ENCODE measurements at regions not wholly inside any gene's neighbourhood (a gene's known extent, or its start where the extent isn't known, plus 50 kb on each side); places are given as distances from the start of the nearest gene placed in this dataset.

- Histone ChIP-seq H3K4me3 (ENCODE audit: low read depth, low read length) (no peak overlapping the region), H2BK120ac (ENCODE audit: insufficient read depth, low read length, poor library complexity) (no peak overlapping the region), H3K18ac (ENCODE audit: low read length) (no peak overlapping the region), H2AFZ (ENCODE audit: insufficient read depth, low read length, poor library complexity) (no peak overlapping the region), H3K23ac (ENCODE audit: low read length) (no peak overlapping the region), H3K4me2 (ENCODE audit: low read length) (no peak overlapping the region), H3K79me1 (ENCODE audit: low read length) (peaks cover 12% of the 10 kb centered on the region), H4K8ac (ENCODE audit: low read depth, low read length) (no peak overlapping the region), H3K36me3 (ENCODE audit: control insufficient read depth in 1 of 2, insufficient read depth in 2 of 2, low read length in 2 of 2) (no peaks in the 10 kb centered on the region), H3K14ac (ENCODE audit: low read length) (no peak overlapping the region), H3K4me1 (ENCODE audit: control insufficient read depth in 1 of 2, insufficient read depth in 2 of 2, low read length in 2 of 2) (peaks cover 9 to 13% of the 10 kb centered on the region in 2 experiments), H2BK5ac (ENCODE audit: low read depth, low read length, poor library complexity) (no peak overlapping the region), H2AK5ac (ENCODE audit: low read length) (no peak overlapping the region), H3K9me3 (ENCODE audit: insufficient read depth, low read depth, low read length) (no peaks in the 10 kb centered on the region), H2BK12ac (ENCODE audit: low read length) (no peak overlapping the region), H3K4ac (ENCODE audit: low read depth, low read length) (no peak overlapping the region), H4K12ac (ENCODE audit: low read depth, low read length) (no peak overlapping the region), H3K27ac (ENCODE audit: low read depth, low read length) (no peak overlapping the region), H3K27me3 (ENCODE audit: insufficient read depth, low read length) (no peaks in the 10 kb centered on the region), H3K9ac (ENCODE audit: low read length) (no peak overlapping the region), H4K91ac (ENCODE audit: low read depth, low read length) (no peak overlapping the region), H3K79me2 (ENCODE audit: control insufficient read depth, insufficient read depth, low read length, poor library complexity) (no peaks in the 10 kb centered on the region)
- WGBS (ENCODE audit: extremely low coverage, insufficient coverage, insufficient read length): no CpG with 5 or more reads among the region's 1 CpG
- DNase-seq: peak; percentile 27 to 63
Observed at GRCh38 chr9:104987743-104988142, 59.8 kb upstream of the ABCA1 start.

- Histone ChIP-seq H3K79me2 (ENCODE audit: control insufficient read depth, insufficient read depth, low read length, poor library complexity) (no peaks in the 10 kb centered on the region), H3K4me3 (ENCODE audit: low read depth, low read length) (no peak overlapping the region), H3K14ac (ENCODE audit: low read length) (no peak overlapping the region), H4K12ac (ENCODE audit: low read depth, low read length) (no peak overlapping the region), H3K27ac (ENCODE audit: low read depth, low read length) (no peak overlapping the region), H3K9ac (ENCODE audit: low read length) (no peak overlapping the region), H4K91ac (ENCODE audit: low read depth, low read length) (no peak overlapping the region), H2AFZ (ENCODE audit: insufficient read depth, low read length, poor library complexity) (no peak overlapping the region), H2BK120ac (ENCODE audit: insufficient read depth, low read length, poor library complexity) (no peak overlapping the region), H3K36me3 (ENCODE audit: control insufficient read depth in 1 of 2, insufficient read depth in 2 of 2, low read length in 2 of 2) (no peaks in the 10 kb centered on the region), H3K4me1 (ENCODE audit: control insufficient read depth in 1 of 2, insufficient read depth in 2 of 2, low read length in 2 of 2) (peaks cover 13 to 16% of the 10 kb centered on the region in 2 experiments), H3K4me2 (ENCODE audit: low read length) (no peak overlapping the region), H3K27me3 (ENCODE audit: insufficient read depth, low read length) (no peaks in the 10 kb centered on the region), H3K4ac (ENCODE audit: low read depth, low read length) (no peak overlapping the region), H2BK5ac (ENCODE audit: low read depth, low read length, poor library complexity) (no peak overlapping the region), H4K8ac (ENCODE audit: low read depth, low read length) (no peak overlapping the region), H3K79me1 (ENCODE audit: low read length) (peaks cover 12% of the 10 kb centered on the region), H2BK12ac (ENCODE audit: low read length) (no peak overlapping the region), H3K18ac (ENCODE audit: low read length) (no peak overlapping the region), H3K9me3 (ENCODE audit: insufficient read depth, low read depth, low read length) (no peaks in the 10 kb centered on the region), H3K23ac (ENCODE audit: low read length) (no peak overlapping the region), H2AK5ac (ENCODE audit: low read length) (no peak overlapping the region)
- no CpG with 5 or more reads among the region's 2 CpGs for WGBS (ENCODE audit: extremely low coverage, insufficient coverage, insufficient read length)
- DNase-seq: peak; percentile 26 to 71
Observed at GRCh38 chr9:104988539-104988938, 60.6 kb upstream of the ABCA1 start.

GRCh38 chr9:104991144-104991953, 63.4 kb upstream of the ABCA1 start:
- no CpG with 5 or more reads among the region's 63 CpGs for WGBS (ENCODE audit: extremely low coverage, insufficient coverage, insufficient read length)
- H2AK5ac ChIP-seq (ENCODE audit: low read length): no peak overlapping the region
- no peak overlapping the region for H3K23ac ChIP-seq (ENCODE audit: low read length)
- peaks cover 12% of the 10 kb centered on the region for H3K79me1 ChIP-seq (ENCODE audit: low read length)
- H3K79me2 ChIP-seq (ENCODE audit: control insufficient read depth, insufficient read depth, low read length, poor library complexity): no peaks in the 10 kb centered on the region
- peaks cover 18 to 19% of the 10 kb centered on the region in 2 experiments for H3K4me1 ChIP-seq (ENCODE audit: control insufficient read depth in 1 of 2, insufficient read depth in 2 of 2, low read length in 2 of 2)
- H3K9ac ChIP-seq (ENCODE audit: low read length): peak overlapping the region; percentile 54
- H3K4ac ChIP-seq (ENCODE audit: low read depth, low read length): no peak overlapping the region
- peak overlapping the region; percentile 89 for H4K12ac ChIP-seq (ENCODE audit: low read depth, low read length)
- peak overlapping the region; percentile 81 for H2AFZ ChIP-seq (ENCODE audit: insufficient read depth, low read length, poor library complexity)
- no peaks in the 10 kb centered on the region for H3K9me3 ChIP-seq (ENCODE audit: insufficient read depth, low read depth, low read length)
- no peaks in the 10 kb centered on the region for H3K27me3 ChIP-seq (ENCODE audit: insufficient read depth, low read length)
- peak overlapping the region; percentile 80 for H4K8ac ChIP-seq (ENCODE audit: low read depth, low read length)
- peak overlapping the region; percentile 31 for H3K27ac ChIP-seq (ENCODE audit: low read depth, low read length)
- peak overlapping the region; percentile 86 for H3K14ac ChIP-seq (ENCODE audit: low read length)
- H3K36me3 ChIP-seq (ENCODE audit: control insufficient read depth in 1 of 2, insufficient read depth in 2 of 2, low read length in 2 of 2): no peaks in the 10 kb centered on the region
- peak; percentile 77 to 90 for DNase-seq
- H3K4me2 ChIP-seq (ENCODE audit: low read length): peak overlapping the region; percentile 96
- peak overlapping the region; percentile 49 for H2BK5ac ChIP-seq (ENCODE audit: low read depth, low read length, poor library complexity)
- peak overlapping the region; percentile 88 for H4K91ac ChIP-seq (ENCODE audit: low read depth, low read length)
- H2BK120ac ChIP-seq (ENCODE audit: insufficient read depth, low read length, poor library complexity): peak overlapping the region; percentile 67
- H2BK12ac ChIP-seq (ENCODE audit: low read length): peak overlapping the region; percentile 42
- H3K18ac ChIP-seq (ENCODE audit: low read length): peak overlapping the region; percentile 87
- H3K4me3 ChIP-seq (ENCODE audit: low read depth, low read length): peak overlapping the region; percentile 69

- no peak overlapping the region for H3K23ac ChIP-seq (ENCODE audit: low read length)
- no peak overlapping the region for H2BK5ac ChIP-seq (ENCODE audit: low read depth, low read length, poor library complexity)
- H3K4me3 ChIP-seq (ENCODE audit: low read depth, low read length): no peak overlapping the region
- WGBS (ENCODE audit: extremely low coverage, insufficient coverage, insufficient read length): no CpG with 5 or more reads among the region's 5 CpGs
- peaks cover 18 to 19% of the 10 kb centered on the region in 2 experiments for H3K4me1 ChIP-seq (ENCODE audit: control insufficient read depth in 1 of 2, insufficient read depth in 2 of 2, low read length in 2 of 2)
- H2AK5ac ChIP-seq (ENCODE audit: low read length): no peak overlapping the region
- no peak overlapping the region for H4K8ac ChIP-seq (ENCODE audit: low read depth, low read length)
- no peak overlapping the region for H3K18ac ChIP-seq (ENCODE audit: low read length)
- H3K36me3 ChIP-seq (ENCODE audit: control insufficient read depth in 1 of 2, insufficient read depth in 2 of 2, low read length in 2 of 2): no peaks in the 10 kb centered on the region
- no peaks in the 10 kb centered on the region for H3K27me3 ChIP-seq (ENCODE audit: insufficient read depth, low read length)
- no peak overlapping the region for H3K9ac ChIP-seq (ENCODE audit: low read length)
- no peak overlapping the region for H2BK12ac ChIP-seq (ENCODE audit: low read length)
- no peaks in the 10 kb centered on the region for H3K9me3 ChIP-seq (ENCODE audit: insufficient read depth, low read depth, low read length)
- H3K79me1 ChIP-seq (ENCODE audit: low read length): peaks cover 12% of the 10 kb centered on the region
- H3K27ac ChIP-seq (ENCODE audit: low read depth, low read length): no peak overlapping the region
- no peak overlapping the region for H2BK120ac ChIP-seq (ENCODE audit: insufficient read depth, low read length, poor library complexity)
- no peaks in the 10 kb centered on the region for H3K79me2 ChIP-seq (ENCODE audit: control insufficient read depth, insufficient read depth, low read length, poor library complexity)
- H4K12ac ChIP-seq (ENCODE audit: low read depth, low read length): no peak overlapping the region
- no peak overlapping the region for H3K4ac ChIP-seq (ENCODE audit: low read depth, low read length)
- no peak overlapping the region for H4K91ac ChIP-seq (ENCODE audit: low read depth, low read length)
- no peak overlapping the region for H3K4me2 ChIP-seq (ENCODE audit: low read length)
- no peak overlapping the region for H3K14ac ChIP-seq (ENCODE audit: low read length)
- no peak overlapping the region for H2AFZ ChIP-seq (ENCODE audit: insufficient read depth, low read length, poor library complexity)
- DNase-seq: no peak
Observed at GRCh38 chr9:104992659-104993058, 64.7 kb upstream of the ABCA1 start.
